GM06990 (cell line): ENCODE measurements at regions not wholly inside any gene's neighbourhood (a gene's known extent, or its start where the extent isn't known, plus 50 kb on each side); places are given as distances from the start of the nearest gene placed in this dataset.

Experiments used
- DNase-seq: peaks from one replicate; pipeline ENCODE4 v3.0.0-alpha.2; 2011; ENCODE audit not compliant: insufficient read length; ENCODE audit errors: extremely low read depth
- H3K27me3 ChIP-seq: replicated peaks from 2 replicates; pipeline ENCODE4 v1.6.0; 2011; ENCODE audit warnings: low read length; ENCODE audit not compliant: control insufficient read depth, insufficient read depth
- H3K36me3 ChIP-seq: 2 replicates; pipeline ENCODE4 v1.5.1; 2011; ENCODE audit warnings: low read length; ENCODE audit not compliant: control insufficient read depth, insufficient read depth
- H3K4me3 ChIP-seq: replicated peaks from 2 replicates; pipeline ENCODE4 v1.5.1; 2011; ENCODE audit warnings: low read depth, mild to moderate bottlenecking, control low read depth, low read length
- CTCF ChIP-seq: IDR thresholded peaks from 2 replicates; pipeline ENCODE4 v1.5.1; 2011; ENCODE audit warnings: low read length, control low read depth, mild to moderate bottlenecking, inconsistent platforms; ENCODE audit not compliant: insufficient read depth, poor library complexity, severe bottlenecking

- DNase-seq = no peak
- H3K4me3 ChIP-seq = no peak overlapping the region
- no peaks in the 10 kb centered on the region; the same call in 1 of the 2 replicates for H3K27me3 ChIP-seq
- no peak for TF ChIP-seq CTCF
- no peaks in the 10 kb centered on the region for H3K36me3 ChIP-seq
Measured at GRCh38 chr1:114235960-114236359, 82.3 kb upstream of the SYT6 start.

GRCh38 chr1:114235281-114235680 is 81.6 kb upstream of the SYT6 start:
- DNase-seq = no peak
- TF ChIP-seq CTCF = no peak
- Histone ChIP-seq H3K4me3 (no peak overlapping the region), H3K27me3 (no peaks in the 10 kb centered on the region; the same call in 1 of the 2 replicates), H3K36me3 (no peaks in the 10 kb centered on the region)

- Histone ChIP-seq H3K36me3 (no peaks in the 10 kb centered on the region), H3K4me3 (no peak overlapping the region), H3K27me3 (no peaks in the 10 kb centered on the region; the same call in 1 of the 2 replicates)
- DNase-seq = no peak
- no peak for TF ChIP-seq CTCF
Measured at GRCh38 chr1:114234408-114235124, 80.9 kb upstream of the SYT6 start.

GRCh38 chr1:114232691-114233090 is 79.0 kb upstream of the SYT6 start:
- DNase-seq = no peak
- H3K36me3 ChIP-seq = no peaks in the 10 kb centered on the region
- H3K4me3 ChIP-seq = no peak overlapping the region
- no peak for TF ChIP-seq CTCF
- no peaks in the 10 kb centered on the region; the same call in 1 of the 2 replicates for H3K27me3 ChIP-seq

GRCh38 chr1:114231301-114231700 is 77.6 kb upstream of the SYT6 start:
- H3K27me3 ChIP-seq = no peaks in the 10 kb centered on the region; the same call in 1 of the 2 replicates
- no peak for TF ChIP-seq CTCF
- no peak for DNase-seq
- no peak overlapping the region for H3K4me3 ChIP-seq
- no peaks in the 10 kb centered on the region for H3K36me3 ChIP-seq
